ENCODE measurements at regions not wholly inside any gene's neighbourhood (a gene's known extent, or its start where the extent isn't known, plus 50 kb on each side); places are given as distances from the start of the nearest gene placed in this dataset.
"Not testable (repeated sequence)": the region's sequence is repeated elsewhere in the genome, so short reads cannot be mapped to it uniquely, and the experiment has no call there.

DNA sequence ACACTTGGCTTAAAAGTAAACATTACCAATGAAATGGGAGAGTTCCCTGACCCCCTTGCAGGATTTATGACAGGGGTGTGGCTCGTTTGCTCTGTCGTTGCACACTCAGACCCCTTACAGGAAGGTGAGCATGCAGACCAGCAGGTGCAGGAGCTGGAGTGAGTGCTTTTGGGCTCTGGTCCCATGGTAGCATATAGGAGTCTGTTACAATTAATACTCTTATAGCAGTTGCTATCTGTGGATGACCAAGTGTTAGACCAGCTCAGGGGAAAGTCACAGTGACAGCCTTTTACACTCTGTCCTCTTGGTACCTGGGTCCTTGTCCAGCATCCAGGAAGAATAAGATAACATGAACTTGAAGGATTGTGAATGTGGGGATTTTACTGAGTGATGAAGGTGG is 1177.5 kb downstream of the NSUN3 start:
- intact Hi-C loops (cut with micrococcal nuclease) = no loop called here
- peaks cover 4% of the 10 kb centered on the region for H3K9me3 Mint-ChIP-seq (ENCODE audit: insufficient read depth)
- ChIA-PET POLR2A (no interaction called here), CTCF (interaction anchor here (0.7 kb wide), 1 partner anchor 27 kb away, joined by 3 read pairs; no protein-coding TSS in a partner anchor)
- no peaks in the 10 kb centered on the region for H3K4me1 Mint-ChIP-seq
- no CpG with 5 or more reads among the region's 2 CpGs for WGBS (ENCODE audit: insufficient coverage)
- H3K4me3 Mint-ChIP-seq = no peak overlapping the region
- Histone ChIP-seq H3K4me1 (ENCODE audit: control insufficient read depth in 2 of 2, insufficient read depth in 2 of 2, low read length in 2 of 2) (no peaks in the 10 kb centered on the region), H3K4me3 (ENCODE audit: control extremely low read depth in 1 of 5, extremely low read depth in 1 of 5, insufficient read depth in 1 of 5, low read depth in 2 of 5, low read length in 4 of 5) (no peak overlapping the region), H3K9ac (ENCODE audit: low read length) (no peak overlapping the region), H3K79me2 (ENCODE audit: control insufficient read depth, insufficient read depth, low read length) (no peaks in the 10 kb centered on the region), H3K27ac (ENCODE audit: low read length in 2 of 2) (no peak overlapping the region), H2AFZ (ENCODE audit: insufficient read depth, low read depth, low read length, poor library complexity, severe bottlenecking) (no peak overlapping the region), H3K27me3 (replicated peaks in 1 of 4; ENCODE audit: control extremely low read depth in 1 of 4, control insufficient read depth in 3 of 4, insufficient read depth in 4 of 4, low read length in 3 of 4) (no peaks in the 10 kb centered on the region), H3K4me2 (replicated peaks; ENCODE audit: low read depth, low read length, poor library complexity, severe bottlenecking) (no peak overlapping the region), H4K20me1 (ENCODE audit: control insufficient read depth, insufficient read depth, low read length, poor library complexity, severe bottlenecking) (no peaks in the 10 kb centered on the region), H3K36me3 (replicated peaks in 1 of 2; ENCODE audit: control extremely low read depth in 1 of 2, control insufficient read depth in 1 of 2, extremely low read depth in 1 of 2, insufficient read depth in 2 of 2, low read length in 1 of 2) (no peaks in the 10 kb centered on the region), H3K9me3 (ENCODE audit: control extremely low read depth in 1 of 3, control insufficient read depth in 2 of 3, insufficient read depth in 1 of 3, low read length in 2 of 3) (no peaks in the 10 kb centered on the region)
- H3K27ac Mint-ChIP-seq = no peak overlapping the region
- no peak for DNase-seq
- ATAC-seq (ENCODE audit: low read depth) = no peak
- TF ChIP-seq EZH2 (IDR thresholded peaks at IDR 0.05; ENCODE audit: borderline replicate concordance, insufficient read depth, low read depth, low read length, poor library complexity, severe bottlenecking) = no peak
- TF ChIP-seq, protein P1, sequence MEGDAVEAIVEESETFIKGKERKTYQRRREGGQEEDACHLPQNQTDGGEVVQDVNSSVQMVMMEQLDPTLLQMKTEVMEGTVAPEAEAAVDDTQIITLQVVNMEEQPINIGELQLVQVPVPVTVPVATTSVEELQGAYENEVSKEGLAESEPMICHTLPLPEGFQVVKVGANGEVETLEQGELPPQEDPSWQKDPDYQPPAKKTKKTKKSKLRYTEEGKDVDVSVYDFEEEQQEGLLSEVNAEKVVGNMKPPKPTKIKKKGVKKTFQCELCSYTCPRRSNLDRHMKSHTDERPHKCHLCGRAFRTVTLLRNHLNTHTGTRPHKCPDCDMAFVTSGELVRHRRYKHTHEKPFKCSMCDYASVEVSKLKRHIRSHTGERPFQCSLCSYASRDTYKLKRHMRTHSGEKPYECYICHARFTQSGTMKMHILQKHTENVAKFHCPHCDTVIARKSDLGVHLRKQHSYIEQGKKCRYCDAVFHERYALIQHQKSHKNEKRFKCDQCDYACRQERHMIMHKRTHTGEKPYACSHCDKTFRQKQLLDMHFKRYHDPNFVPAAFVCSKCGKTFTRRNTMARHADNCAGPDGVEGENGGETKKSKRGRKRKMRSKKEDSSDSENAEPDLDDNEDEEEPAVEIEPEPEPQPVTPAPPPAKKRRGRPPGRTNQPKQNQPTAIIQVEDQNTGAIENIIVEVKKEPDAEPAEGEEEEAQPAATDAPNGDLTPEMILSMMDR (IDR thresholded peaks at IDR 0.05) = no peak
- no peaks in the 10 kb centered on the region for H3K27me3 Mint-ChIP-seq

DNA sequence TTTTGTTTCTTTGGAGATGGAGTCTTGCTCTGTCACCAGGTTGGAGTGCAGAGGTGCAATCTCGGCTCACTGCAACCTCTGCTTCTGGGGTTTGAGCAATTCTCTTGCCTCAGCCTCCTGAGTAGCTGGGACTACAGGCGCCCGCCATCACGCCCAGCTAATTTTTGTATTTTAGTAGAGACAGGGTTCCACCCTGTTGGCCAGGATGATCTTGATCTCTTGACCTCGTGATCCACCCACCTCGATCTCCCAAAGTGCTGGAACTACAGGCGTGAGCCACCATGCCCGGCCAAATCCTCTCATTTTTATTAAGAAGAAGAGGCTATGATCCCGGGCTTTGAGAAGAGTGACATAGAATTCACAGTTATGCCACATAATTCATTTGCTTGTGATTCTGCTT is 1178.4 kb downstream of the NSUN3 start:
- H4K20me1 ChIP-seq (ENCODE audit: control insufficient read depth, insufficient read depth, low read length, poor library complexity, severe bottlenecking); H3K4me3 ChIP-seq (ENCODE audit: control extremely low read depth in 1 of 5, extremely low read depth in 1 of 5, insufficient read depth in 1 of 5, low read depth in 2 of 5, low read length in 4 of 5); H3K4me3 Mint-ChIP-seq; DNase-seq; H3K9ac ChIP-seq (ENCODE audit: low read length); H3K4me1 ChIP-seq (ENCODE audit: control insufficient read depth in 2 of 2, insufficient read depth in 2 of 2, low read length in 2 of 2); H3K27me3 ChIP-seq (replicated peaks in 1 of 4; ENCODE audit: control extremely low read depth in 1 of 4, control insufficient read depth in 3 of 4, insufficient read depth in 4 of 4, low read length in 3 of 4); H3K79me2 ChIP-seq (ENCODE audit: control insufficient read depth, insufficient read depth, low read length); H3K9me3 ChIP-seq (ENCODE audit: control extremely low read depth in 1 of 3, control insufficient read depth in 2 of 3, insufficient read depth in 1 of 3, low read length in 2 of 3); H3K27ac Mint-ChIP-seq; intact Hi-C loops (cut with micrococcal nuclease); H3K4me2 ChIP-seq (replicated peaks; ENCODE audit: low read depth, low read length, poor library complexity, severe bottlenecking); H3K4me1 Mint-ChIP-seq; H3K27me3 Mint-ChIP-seq; ATAC-seq (ENCODE audit: low read depth); H2AFZ ChIP-seq (ENCODE audit: insufficient read depth, low read depth, low read length, poor library complexity, severe bottlenecking); CTCF ChIA-PET; H3K9me3 Mint-ChIP-seq (ENCODE audit: insufficient read depth); POLR2A ChIA-PET; H3K27ac ChIP-seq (ENCODE audit: low read length in 2 of 2); H3K36me3 ChIP-seq (replicated peaks in 1 of 2; ENCODE audit: control extremely low read depth in 1 of 2, control insufficient read depth in 1 of 2, extremely low read depth in 1 of 2, insufficient read depth in 2 of 2, low read length in 1 of 2): not testable (repeated sequence)
- WGBS (ENCODE audit: insufficient coverage) = 91% methylated on average over 6 of the region's 9 CpGs

Data from B cell (primary cell).